Mucosa of descending colon (tissue), 3 donors: ENCODE measurements at regions not wholly inside any gene's neighbourhood (a gene's known extent, or its start where the extent isn't known, plus 50 kb on each side); places are given as distances from the start of the nearest gene placed in this dataset.

Source experiments
- ATAC-seq: fragments of 200-7000 bp; cut with Tn5 transposase; one replicate; pipeline ENCODE4 v1.9.1; 2020; ENCODE audit warnings: mild to moderate bottlenecking, moderate library complexity
- DNase-seq, 3 donors: peaks; one replicate each; pipeline ENCODE4 v3.0.0-alpha.2; 2020
- H3K36me3 ChIP-seq: fragments of 200-600 bp; one replicate; pipeline ENCODE4 v1.8.0; 2021; ENCODE audit warnings: low read depth, mild to moderate bottlenecking
- H3K4me1 ChIP-seq: fragments of 200-600 bp; one replicate; pipeline ENCODE4 v1.8.0; 2021; ENCODE audit warnings: low read depth, mild to moderate bottlenecking
- H3K4me3 ChIP-seq: fragments of 200-600 bp; one replicate; pipeline ENCODE4 v1.8.0; 2021; ENCODE audit warnings: mild to moderate bottlenecking
- H3K9me3 ChIP-seq: fragments of 200-600 bp; one replicate; pipeline ENCODE4 v1.8.0; 2021; ENCODE audit warnings: mild to moderate bottlenecking
- CTCF ChIP-seq: fragments of 200-600 bp; IDR thresholded peaks from one replicate; pipeline ENCODE4 v1.8.0; 2022; ENCODE audit warnings: antibody characterized with exemption, mild to moderate bottlenecking
- intact Hi-C, 2 donors: fragments of 100-400 bp; cut with DNase I in 1 of 2; cut with micrococcal nuclease in 1 of 2; formaldehyde crosslinking; loops; one replicate each; pipeline versions ENCODE4 v1.11.0 to v1.11.1; 2022; cut with DNase I, micrococcal nuclease
- donor health status: DM: no; HTN: no; CAD: no; lungs with moderate emphysema.
- donor health status: DM: no; HTN: no; CAD: no.
- donor health status: DM: no; HTN: yes; CAD: no.

- intact Hi-C loops, result no loop called here
- DNase-seq (no peak), ATAC-seq (no peak)
- Histone ChIP-seq H3K4me3 (no peak overlapping the region), H3K9me3 (peaks cover 82% of the 10 kb centered on the region), H3K36me3 (no peaks in the 10 kb centered on the region), H3K4me1 (no peaks in the 10 kb centered on the region)
- no peak for TF ChIP-seq CTCF
These were observed 333.2 kb downstream of the GABRB3 start for GRCh38 chr15:26439681-26440080.

GRCh38 chr15:26438718-26439117 lies 334.1 kb downstream of the GABRB3 start:
- H3K36me3 ChIP-seq, result no peaks in the 10 kb centered on the region
- no peaks in the 10 kb centered on the region for H3K4me1 ChIP-seq
- no peak for TF ChIP-seq CTCF
- DNase-seq (no peak), ATAC-seq (no peak)
- peaks cover 83% of the 10 kb centered on the region for H3K9me3 ChIP-seq
- no peak overlapping the region for H3K4me3 ChIP-seq
- intact Hi-C loops, result no loop called here

GRCh38 chr15:26438316-26438715 lies 334.6 kb downstream of the GABRB3 start:
- no peaks in the 10 kb centered on the region for H3K4me1 ChIP-seq
- ATAC-seq (no peak), DNase-seq (no peak)
- no peak overlapping the region for H3K4me3 ChIP-seq
- H3K36me3 ChIP-seq, result no peaks in the 10 kb centered on the region
- no peak for TF ChIP-seq CTCF
- peaks cover 82% of the 10 kb centered on the region for H3K9me3 ChIP-seq
- intact Hi-C loops, result no loop called here

- H3K9me3 ChIP-seq, result peaks cover 79% of the 10 kb centered on the region
- TF ChIP-seq CTCF, result no peak
- no peak overlapping the region for H3K4me3 ChIP-seq
- H3K4me1 ChIP-seq, result no peaks in the 10 kb centered on the region
- ATAC-seq, result no peak
- no peaks in the 10 kb centered on the region for H3K36me3 ChIP-seq
- no peak for DNase-seq
- intact Hi-C loops, result no loop called here
These were observed 339.0 kb downstream of the GABRB3 start for GRCh38 chr15:26433818-26434217.

- DNase-seq (no peak), ATAC-seq (no peak)
- no peak for TF ChIP-seq CTCF
- no peak overlapping the region for H3K4me3 ChIP-seq
- H3K4me1 ChIP-seq, result no peaks in the 10 kb centered on the region
- H3K9me3 ChIP-seq, result peaks cover 76% of the 10 kb centered on the region
- H3K36me3 ChIP-seq, result no peaks in the 10 kb centered on the region
- intact Hi-C loops, result no loop called here
These were observed 339.8 kb downstream of the GABRB3 start for GRCh38 chr15:26433060-26433459.

GRCh38 chr15:26421065-26421464 lies 351.8 kb downstream of the GABRB3 start:
- ATAC-seq, result no peak
- H3K4me3 ChIP-seq, result no peak overlapping the region
- TF ChIP-seq CTCF, result no peak
- peaks cover 54% of the 10 kb centered on the region for H3K9me3 ChIP-seq
- no peak for DNase-seq
- no peaks in the 10 kb centered on the region for H3K4me1 ChIP-seq
- no peaks in the 10 kb centered on the region for H3K36me3 ChIP-seq
- intact Hi-C loops, result no loop called here
